Neuronal stem cell (in vitro differentiated cells): ENCODE measurements at regions not wholly inside any gene's neighbourhood (a gene's known extent, or its start where the extent isn't known, plus 50 kb on each side); places are given as distances from the start of the nearest gene placed in this dataset.
"Not testable (repeated sequence)": the region's sequence is repeated elsewhere in the genome, so short reads cannot be mapped to it uniquely, and the experiment has no call there.

Source experiments
- DNase-seq: peaks from one replicate; pipeline ENCODE4 v3.0.0-alpha.2; 2013; ENCODE audit warnings: low spot score
- H2AFZ ChIP-seq: one replicate; pipeline ENCODE4 v1.6.1; 2013; ENCODE audit warnings: mild to moderate bottlenecking, low read length, inconsistent platforms
- H2AK5ac ChIP-seq: 2 replicates; pipeline ENCODE4 v1.6.1; 2013; ENCODE audit warnings: low read depth, mild to moderate bottlenecking, inconsistent platforms, low read length, moderate library complexity, mixed read lengths
- H2BK120ac ChIP-seq: 2 replicates; pipeline ENCODE4 v1.6.1; 2013; ENCODE audit warnings: low read depth, mild to moderate bottlenecking, inconsistent platforms, low read length, moderate library complexity, mixed read lengths
- H2BK12ac ChIP-seq: one replicate; pipeline ENCODE4 v1.6.1; 2013; ENCODE audit warnings: low read length, inconsistent platforms
- H2BK15ac ChIP-seq: 2 replicates; pipeline ENCODE4 v1.6.1; 2013; ENCODE audit warnings: mild to moderate bottlenecking, low read length, inconsistent platforms, mixed read lengths
- H2BK5ac ChIP-seq: one replicate; pipeline ENCODE4 v1.6.1; 2013; ENCODE audit warnings: inconsistent platforms, mild to moderate bottlenecking, low read length, moderate library complexity
- H3K14ac ChIP-seq: one replicate; pipeline ENCODE4 v1.6.1; 2013; ENCODE audit warnings: low read length, inconsistent platforms
- H3K18ac ChIP-seq: 2 replicates; pipeline ENCODE4 v1.6.1; 2013; ENCODE audit warnings: low read length, inconsistent platforms
- H3K23ac ChIP-seq: 2 replicates; pipeline ENCODE4 v1.6.1; 2013; ENCODE audit warnings: low read depth, mild to moderate bottlenecking, mixed read lengths, low read length, inconsistent platforms; ENCODE audit not compliant: poor library complexity
- H3K27ac ChIP-seq: replicated peaks from 3 replicates; pipeline ENCODE4 v1.5.1; 2013; ENCODE audit warnings: low read length, inconsistent platforms
- H3K27me3 ChIP-seq, 3 experiments: 2 replicates each; pipeline ENCODE4 v1.6.1; 2013; ENCODE audit warnings: low read length in 3 of 3, mild to moderate bottlenecking in 2 of 3, inconsistent platforms in 1 of 3, low read depth in 1 of 3, mixed read lengths in 1 of 3, moderate library complexity in 1 of 3; ENCODE audit not compliant: control insufficient read depth in 3 of 3, insufficient read depth in 3 of 3
- H3K36me3 ChIP-seq, 2 donors: replicated peaks in 1 of 2; 2 replicates each; pipeline ENCODE4 v1.6.1; 2013; ENCODE audit warnings: low read length in 2 of 2; ENCODE audit not compliant: control insufficient read depth in 2 of 2, insufficient read depth in 2 of 2
- H3K4ac ChIP-seq: 2 replicates; pipeline ENCODE4 v1.6.1; 2013; ENCODE audit warnings: inconsistent platforms, mild to moderate bottlenecking, low read length, moderate library complexity
- H3K4me1 ChIP-seq, 2 donors: 1 replicate in 1 of 2; 2 replicates in 1 of 2; pipeline ENCODE4 v1.6.1; 2013; ENCODE audit warnings: low read length in 2 of 2, low read depth in 1 of 2; ENCODE audit not compliant: control insufficient read depth in 2 of 2, insufficient read depth in 1 of 2
- H3K4me2 ChIP-seq: one replicate; pipeline ENCODE4 v1.6.1; 2013; ENCODE audit warnings: mild to moderate bottlenecking, low read length, inconsistent platforms; ENCODE audit not compliant: insufficient read depth, poor library complexity, severe bottlenecking
- H3K4me3 ChIP-seq, 2 donors: 2 replicates each; pipeline ENCODE4 v1.5.1; 2013; ENCODE audit warnings: low read length in 2 of 2, mild to moderate bottlenecking in 2 of 2, inconsistent platforms in 1 of 2, moderate library complexity in 1 of 2
- H3K79me1 ChIP-seq: one replicate; pipeline ENCODE4 v1.6.1; 2013; ENCODE audit warnings: low read depth, mild to moderate bottlenecking, inconsistent platforms, low read length, moderate library complexity
- H3K9ac ChIP-seq: one replicate; pipeline ENCODE4 v1.6.1; 2013; ENCODE audit warnings: mild to moderate bottlenecking, low read depth, low read length, inconsistent platforms; ENCODE audit not compliant: poor library complexity
- H3K9me3 ChIP-seq, 2 donors: replicated peaks in 1 of 2; 2 replicates each; pipeline versions ENCODE3 to v1.6.1; 2013; ENCODE audit warnings: low read length in 2 of 2, mild to moderate bottlenecking in 2 of 2, inconsistent platforms in 1 of 2, low read depth in 1 of 2, mixed read lengths in 1 of 2, moderate library complexity in 1 of 2; ENCODE audit not compliant: control insufficient read depth in 2 of 2, insufficient read depth in 1 of 2
- H4K8ac ChIP-seq: one replicate; pipeline ENCODE4 v1.6.1; 2013; ENCODE audit warnings: low read depth, mild to moderate bottlenecking, inconsistent platforms, low read length, moderate library complexity
- H4K91ac ChIP-seq: one replicate; pipeline ENCODE4 v1.6.1; 2013; ENCODE audit warnings: low read length, low read depth, mild to moderate bottlenecking, inconsistent platforms; ENCODE audit not compliant: poor library complexity
- WGBS, 2 donors: extraction: QIAGEN DNeasy Blood & Tissue Kit; methylation state at CpG; one replicate each; pipeline ENCODE4 v1.1.7; 2013; ENCODE audit warnings: missing lambda C conversion rate in 2 of 2, mixed read lengths in 1 of 2; ENCODE audit not compliant: insufficient read length in 2 of 2, insufficient replicate concordance in 1 of 2; ENCODE audit errors: extremely low coverage in 2 of 2; 5-methylcytosine and 5-hydroxymethylcytosine counted together

- no peak overlapping the region for H3K27ac ChIP-seq
- H3K36me3 ChIP-seq = no peaks in the 10 kb centered on the region
- no peak overlapping the region for H3K4me2 ChIP-seq
- H3K27me3 ChIP-seq = no peaks in the 10 kb centered on the region
- no peak overlapping the region for H3K4ac ChIP-seq
- no peak overlapping the region for H2AK5ac ChIP-seq
- H2BK15ac ChIP-seq = no peak overlapping the region
- no peaks in the 10 kb centered on the region for H3K9me3 ChIP-seq
- no peak overlapping the region for H3K9ac ChIP-seq
- no peaks in the 10 kb centered on the region for H3K79me1 ChIP-seq
- H3K4me1 ChIP-seq = no peaks in the 10 kb centered on the region
- H2BK120ac ChIP-seq = no peak overlapping the region
- no peak overlapping the region for H4K91ac ChIP-seq
- H2BK5ac ChIP-seq = no peak overlapping the region
- no CpG with 5 or more reads among the region's 5 CpGs for WGBS, 2 donors
- no peak overlapping the region for H3K23ac ChIP-seq
- H2BK12ac ChIP-seq = no peak overlapping the region
- no peak overlapping the region for H4K8ac ChIP-seq
- no peak for DNase-seq
- H3K14ac ChIP-seq = no peak overlapping the region
- H3K18ac ChIP-seq = no peak overlapping the region
- no peak overlapping the region for H2AFZ ChIP-seq
- no peak overlapping the region for H3K4me3 ChIP-seq
These were observed 725.7 kb upstream of the GOT2 start for GRCh38 chr16:59459806-59460205.

GRCh38 chr16:59455497-59455896 is 721.4 kb upstream of the GOT2 start:
- Histone ChIP-seq H3K4me2 (no peak overlapping the region), H2AK5ac (no peak overlapping the region)

GRCh38 chr16:59450513-59450912 is 716.4 kb upstream of the GOT2 start:
- not testable (repeated sequence) for H3K23ac ChIP-seq, DNase-seq, H3K27ac ChIP-seq, H3K14ac ChIP-seq, H2BK120ac ChIP-seq, H2BK5ac ChIP-seq, H3K79me1 ChIP-seq, H4K8ac ChIP-seq, H3K27me3 ChIP-seq, H2AFZ ChIP-seq, H3K9ac ChIP-seq, H4K91ac ChIP-seq, H3K4me2 ChIP-seq, H3K18ac ChIP-seq, H2AK5ac ChIP-seq, H3K9me3 ChIP-seq, H2BK12ac ChIP-seq, H3K4me1 ChIP-seq, H3K4me3 ChIP-seq, H3K36me3 ChIP-seq, H2BK15ac ChIP-seq, H3K4ac ChIP-seq
- WGBS, 2 donors = no CpG with 5 or more reads among the region's 5 CpGs

More at GRCh38 chr16:59455497-59455896, 721.4 kb upstream of the GOT2 start:
- H4K8ac ChIP-seq = no peak overlapping the region
- no peaks in the 10 kb centered on the region for H3K79me1 ChIP-seq
- H3K14ac ChIP-seq = no peak overlapping the region
- no peaks in the 10 kb centered on the region for H3K27me3 ChIP-seq
- WGBS, 2 donors = no CpG with 5 or more reads among the region's 1 CpG
- H3K18ac ChIP-seq = no peak overlapping the region
- no peaks in the 10 kb centered on the region for H3K9me3 ChIP-seq
- H3K4me3 ChIP-seq = no peak overlapping the region
- DNase-seq = no peak
- no peak overlapping the region for H2AFZ ChIP-seq
- no peak overlapping the region for H3K27ac ChIP-seq
- H3K4ac ChIP-seq = no peak overlapping the region
- no peak overlapping the region for H2BK5ac ChIP-seq
- H3K23ac ChIP-seq = no peak overlapping the region
- no peaks in the 10 kb centered on the region for H3K4me1 ChIP-seq
- no peaks in the 10 kb centered on the region for H3K36me3 ChIP-seq
- H2BK120ac ChIP-seq = no peak overlapping the region
- no peak overlapping the region for H3K9ac ChIP-seq
- no peak overlapping the region for H4K91ac ChIP-seq
- H2BK15ac ChIP-seq = no peak overlapping the region
- H2BK12ac ChIP-seq = no peak overlapping the region

GRCh38 chr16:59440502-59440901 is 706.4 kb upstream of the GOT2 start:
- Histone ChIP-seq H3K14ac (no peak overlapping the region), H2AFZ (no peak overlapping the region), H2BK12ac (no peak overlapping the region), H3K9me3 (no peaks in the 10 kb centered on the region), H3K23ac (no peak overlapping the region), H3K18ac (no peak overlapping the region), H4K91ac (no peak overlapping the region), H3K4me3 (no peak overlapping the region), H2BK15ac (no peak overlapping the region), H3K4me2 (no peak overlapping the region), H3K4me1 (no peaks in the 10 kb centered on the region), H2BK5ac (no peak overlapping the region), H3K9ac (no peak overlapping the region), H3K36me3 (no peaks in the 10 kb centered on the region), H2AK5ac (no peak overlapping the region), H3K79me1 (no peaks in the 10 kb centered on the region), H4K8ac (no peak overlapping the region), H3K27me3 (no peaks in the 10 kb centered on the region), H3K27ac (no peak overlapping the region), H3K4ac (no peak overlapping the region), H2BK120ac (no peak overlapping the region)
- no CpG with 5 or more reads among the region's 2 CpGs for WGBS, 2 donors
- no peak for DNase-seq
